Left ventricle myocardium inferior (tissue), 1 donor: ENCODE measurements at regions not wholly inside any gene's neighbourhood (a gene's known extent, or its start where the extent isn't known, plus 50 kb on each side); places are given as distances from the start of the nearest gene placed in this dataset.

Experiments
- DNase-seq: peaks from one replicate; pipeline ENCODE4 v3.0.0-alpha.2; 2020
- H3K27ac ChIP-seq: fragments of 200-600 bp; replicated peaks from 2 replicates; pipeline ENCODE4 v1.8.0; 2021
- H3K27me3 ChIP-seq: fragments of 200-600 bp; 2 replicates; pipeline ENCODE4 v1.8.0; 2021; ENCODE audit warnings: low read depth
- H3K36me3 ChIP-seq: fragments of 200-600 bp; 2 replicates; pipeline ENCODE4 v1.8.0; 2021
- H3K4me1 ChIP-seq: fragments of 200-600 bp; 2 replicates; pipeline ENCODE4 v1.8.0; 2021
- H3K4me3 ChIP-seq: fragments of 200-600 bp; 2 replicates; pipeline ENCODE4 v1.8.0; 2021; ENCODE audit warnings: mild to moderate bottlenecking, moderate library complexity
- H3K9me3 ChIP-seq: fragments of 200-600 bp; replicated peaks from 2 replicates; pipeline ENCODE4 v1.8.0; 2021
- intact Hi-C: fragments of 100-400 bp; cut with micrococcal nuclease; formaldehyde crosslinking; loops from one replicate; pipeline ENCODE4 v1.11.0; 2022
- TF ChIP-seq, protein P1 (sequence below): fragments of 200-600 bp; IDR thresholded peaks from 2 replicates; pipeline ENCODE4 v1.8.0; 2021; ENCODE audit warnings: antibody characterized with exemption, mild to moderate bottlenecking, borderline replicate concordance
- donor health status: DM: no; HTN: yes; CAD: no; lungs with severe emphysema.

DNA sequence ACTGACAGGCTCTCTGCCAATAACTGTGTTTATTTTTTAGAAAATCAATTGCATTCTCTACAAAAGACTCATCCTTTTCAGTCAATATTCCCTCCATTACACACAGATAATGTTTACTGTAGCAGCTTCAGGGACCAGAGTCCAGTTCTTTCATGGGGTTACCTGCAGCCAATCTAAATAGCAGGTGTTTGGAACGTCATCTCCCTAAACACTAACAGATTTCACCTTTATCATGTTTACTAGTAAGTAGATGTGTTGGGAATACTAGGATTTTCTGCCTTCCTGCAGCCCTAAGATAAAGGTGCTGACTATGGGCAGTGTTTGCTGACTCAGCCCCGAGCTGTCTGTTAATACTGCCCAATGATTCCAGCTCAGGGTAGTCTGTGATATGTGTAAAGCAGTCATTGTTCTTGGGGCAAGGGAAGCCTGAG lies 447.0 kb downstream of the KIF4B start:
- no peaks in the 10 kb centered on the region for H3K4me1 ChIP-seq
- DNase-seq = no peak
- no peaks in the 10 kb centered on the region for H3K36me3 ChIP-seq
- TF ChIP-seq, protein P1, sequence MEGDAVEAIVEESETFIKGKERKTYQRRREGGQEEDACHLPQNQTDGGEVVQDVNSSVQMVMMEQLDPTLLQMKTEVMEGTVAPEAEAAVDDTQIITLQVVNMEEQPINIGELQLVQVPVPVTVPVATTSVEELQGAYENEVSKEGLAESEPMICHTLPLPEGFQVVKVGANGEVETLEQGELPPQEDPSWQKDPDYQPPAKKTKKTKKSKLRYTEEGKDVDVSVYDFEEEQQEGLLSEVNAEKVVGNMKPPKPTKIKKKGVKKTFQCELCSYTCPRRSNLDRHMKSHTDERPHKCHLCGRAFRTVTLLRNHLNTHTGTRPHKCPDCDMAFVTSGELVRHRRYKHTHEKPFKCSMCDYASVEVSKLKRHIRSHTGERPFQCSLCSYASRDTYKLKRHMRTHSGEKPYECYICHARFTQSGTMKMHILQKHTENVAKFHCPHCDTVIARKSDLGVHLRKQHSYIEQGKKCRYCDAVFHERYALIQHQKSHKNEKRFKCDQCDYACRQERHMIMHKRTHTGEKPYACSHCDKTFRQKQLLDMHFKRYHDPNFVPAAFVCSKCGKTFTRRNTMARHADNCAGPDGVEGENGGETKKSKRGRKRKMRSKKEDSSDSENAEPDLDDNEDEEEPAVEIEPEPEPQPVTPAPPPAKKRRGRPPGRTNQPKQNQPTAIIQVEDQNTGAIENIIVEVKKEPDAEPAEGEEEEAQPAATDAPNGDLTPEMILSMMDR = no peak
- intact Hi-C loops = no loop called here
- H3K4me3 ChIP-seq = no peak overlapping the region
- peaks cover 9% of the 10 kb centered on the region for H3K9me3 ChIP-seq
- no peak overlapping the region for H3K27ac ChIP-seq
- H3K27me3 ChIP-seq = no peaks in the 10 kb centered on the region

DNA sequence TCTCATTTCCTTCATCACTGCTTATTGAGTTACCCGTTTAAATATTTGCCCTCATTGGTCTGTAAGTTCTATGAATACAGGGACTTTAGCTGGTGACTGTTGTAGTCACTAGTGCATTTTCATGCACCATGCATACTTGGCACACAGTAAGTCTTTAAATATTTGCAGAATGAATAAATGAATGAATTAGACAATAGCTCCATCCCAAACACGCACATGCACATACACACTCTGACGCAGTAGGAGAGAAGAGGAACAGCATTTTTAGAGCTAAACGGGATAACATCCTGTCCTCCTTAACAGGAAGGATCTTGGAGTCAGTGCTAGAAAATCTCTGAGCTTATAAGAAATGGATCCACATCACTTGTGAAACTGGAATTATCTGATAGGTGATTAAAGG lies 447.7 kb downstream of the KIF4B start:
- intact Hi-C loops = no loop called here
- H3K36me3 ChIP-seq = no peaks in the 10 kb centered on the region
- no peak overlapping the region for H3K4me3 ChIP-seq
- H3K9me3 ChIP-seq = peaks cover 10% of the 10 kb centered on the region
- no peaks in the 10 kb centered on the region for H3K4me1 ChIP-seq
- H3K27me3 ChIP-seq = no peaks in the 10 kb centered on the region
- no peak for DNase-seq
- no peak overlapping the region for H3K27ac ChIP-seq
- TF ChIP-seq, protein P1 = no peak

DNA sequence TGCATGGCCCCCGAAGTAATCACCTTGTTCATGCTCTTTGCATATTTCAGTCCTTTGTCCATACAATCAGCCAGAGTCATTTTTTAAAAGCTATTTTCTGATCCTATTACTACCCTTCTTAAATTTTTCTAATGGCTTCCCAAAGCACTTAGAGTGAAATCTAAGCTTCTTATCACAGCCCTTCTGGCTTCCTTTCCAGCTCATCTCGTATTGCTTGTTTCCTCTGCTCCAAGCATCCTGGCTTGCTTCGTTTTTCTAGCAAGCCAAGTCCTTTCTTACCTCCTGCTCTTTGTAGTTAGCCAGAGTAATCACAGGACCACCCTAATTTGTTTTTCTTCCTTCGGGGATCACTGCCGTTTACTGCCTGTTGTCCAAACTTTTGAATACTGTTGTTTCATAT lies 453.3 kb downstream of the KIF4B start:
- Histone ChIP-seq H3K36me3 (no peaks in the 10 kb centered on the region), H3K4me1 (no peaks in the 10 kb centered on the region), H3K27ac (no peak overlapping the region), H3K4me3 (no peak overlapping the region), H3K27me3 (no peaks in the 10 kb centered on the region), H3K9me3 (peaks cover 10% of the 10 kb centered on the region)
- no peak for DNase-seq
- intact Hi-C loops = no loop called here
- TF ChIP-seq, protein P1 = no peak

DNA sequence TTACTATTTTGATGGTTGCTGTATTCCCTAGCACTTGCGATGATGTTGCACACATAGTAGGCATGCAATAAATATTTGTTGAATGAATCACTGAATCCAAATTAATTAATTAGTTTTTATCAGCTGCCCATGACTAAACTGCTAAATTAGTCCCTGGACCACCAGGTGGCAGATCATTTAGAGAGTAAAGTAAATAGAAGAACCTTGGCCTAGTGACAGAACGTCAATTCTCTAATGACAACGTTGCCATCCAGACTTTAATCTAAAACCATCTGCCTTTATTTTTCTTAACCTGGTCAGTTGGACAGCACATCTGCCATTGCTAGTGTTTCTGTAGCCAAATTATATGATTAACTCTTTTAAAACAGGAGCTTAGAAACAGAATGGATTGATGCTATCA lies 457.5 kb downstream of the KIF4B start:
- Histone ChIP-seq H3K27me3 (no peaks in the 10 kb centered on the region), H3K36me3 (no peaks in the 10 kb centered on the region), H3K4me1 (no peaks in the 10 kb centered on the region), H3K4me3 (no peak overlapping the region), H3K9me3 (peaks cover 2% of the 10 kb centered on the region), H3K27ac (no peak overlapping the region)
- intact Hi-C loops = no loop called here
- TF ChIP-seq, protein P1 = no peak
- no peak for DNase-seq

DNA sequence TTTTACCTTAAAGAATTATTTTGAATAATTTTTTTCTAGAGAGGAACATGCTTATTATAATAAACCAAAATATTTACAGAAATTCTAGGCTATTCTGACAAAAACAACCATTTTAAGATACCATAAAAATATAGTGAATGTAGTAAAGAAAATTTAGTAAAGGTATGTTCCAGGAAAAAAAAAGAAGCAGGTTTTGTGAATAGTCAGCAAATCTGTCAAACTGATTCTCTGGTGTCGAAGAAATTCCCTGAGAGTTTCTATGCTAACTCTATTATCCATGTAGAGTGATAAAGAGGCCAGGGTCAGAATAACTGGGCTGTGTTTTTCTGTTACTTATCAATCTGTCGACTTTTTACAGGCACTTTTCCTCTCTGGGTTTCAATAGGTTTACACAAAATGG lies 459.2 kb downstream of the KIF4B start:
- no peak overlapping the region for H3K27ac ChIP-seq
- no peak for DNase-seq
- peaks cover 12% of the 10 kb centered on the region for H3K9me3 ChIP-seq
- no peaks in the 10 kb centered on the region for H3K4me1 ChIP-seq
- TF ChIP-seq, protein P1 = no peak
- no peak overlapping the region for H3K4me3 ChIP-seq
- H3K36me3 ChIP-seq = no peaks in the 10 kb centered on the region
- no peaks in the 10 kb centered on the region for H3K27me3 ChIP-seq
- intact Hi-C loops = no loop called here

DNA sequence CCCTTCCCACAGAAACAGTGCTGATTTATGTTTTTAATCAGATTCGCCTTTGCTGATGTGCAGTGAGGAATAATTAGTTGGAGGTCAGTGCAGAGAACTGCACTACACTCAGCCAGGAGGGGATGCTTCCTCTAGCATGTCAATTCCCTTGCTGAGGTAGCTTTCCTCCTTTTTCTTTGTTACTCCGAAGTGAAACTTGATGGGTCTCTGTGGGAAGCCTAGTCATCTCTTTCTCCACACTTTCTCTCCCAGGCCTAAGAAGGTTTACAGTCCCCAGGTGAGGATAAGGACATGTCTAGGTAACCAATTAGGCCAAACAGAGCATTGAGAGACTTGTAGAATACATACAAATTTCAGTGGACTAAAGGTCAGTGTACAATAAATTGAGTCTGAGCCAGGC lies 461.8 kb downstream of the KIF4B start:
- H3K27ac ChIP-seq = no peak overlapping the region
- peaks cover 12% of the 10 kb centered on the region for H3K9me3 ChIP-seq
- no peak overlapping the region for H3K4me3 ChIP-seq
- intact Hi-C loops = no loop called here
- peaks cover 4% of the 10 kb centered on the region for H3K4me1 ChIP-seq
- no peak for DNase-seq
- H3K36me3 ChIP-seq = no peaks in the 10 kb centered on the region
- TF ChIP-seq, protein P1 = no peak
- no peaks in the 10 kb centered on the region for H3K27me3 ChIP-seq
